Adipocyte (in vitro differentiated cells): ENCODE measurements at regions not wholly inside any gene's neighbourhood (a gene's known extent, or its start where the extent isn't known, plus 50 kb on each side); places are given as distances from the start of the nearest gene placed in this dataset.
"Not testable (repeated sequence)": the region's sequence is repeated elsewhere in the genome, so short reads cannot be mapped to it uniquely, and the experiment has no call there.

Experiments used
- DNase-seq: peaks from one replicate; pipeline ENCODE4 v3.0.0-alpha.2; 2015; ENCODE audit warnings: low read depth
- H3K27me3 ChIP-seq: replicated peaks from 2 replicates; pipeline ENCODE4 v1.7.0; 2013; ENCODE audit warnings: mild to moderate bottlenecking, low read length, moderate library complexity; ENCODE audit not compliant: control insufficient read depth, insufficient read depth
- H3K36me3 ChIP-seq: 2 replicates; pipeline ENCODE4 v1.7.0; 2013; ENCODE audit warnings: low read length, mild to moderate bottlenecking, moderate library complexity; ENCODE audit not compliant: control insufficient read depth, insufficient read depth, severe bottlenecking
- H3K4me1 ChIP-seq: 2 replicates; pipeline ENCODE4 v1.7.0; 2013; ENCODE audit warnings: mild to moderate bottlenecking, low read length, moderate library complexity; ENCODE audit not compliant: control insufficient read depth, insufficient read depth
- H3K4me3 ChIP-seq: 2 replicates; pipeline ENCODE4 v1.7.0; 2013; ENCODE audit warnings: mild to moderate bottlenecking, low read length, moderate library complexity
- H3K9ac ChIP-seq: 2 replicates; pipeline ENCODE4 v1.7.0; 2013; ENCODE audit warnings: mild to moderate bottlenecking, low read length, moderate library complexity
- H3K9me3 ChIP-seq: 2 replicates; pipeline ENCODE4 v1.7.0; 2013; ENCODE audit warnings: mild to moderate bottlenecking, low read length, moderate library complexity; ENCODE audit not compliant: control insufficient read depth

GRCh38 chr4:158452116-158452515 is 69.6 kb upstream of the RXFP1 start:
- H3K9me3 ChIP-seq, DNase-seq, H3K4me1 ChIP-seq, H3K27me3 ChIP-seq, H3K36me3 ChIP-seq, H3K9ac ChIP-seq, H3K4me3 ChIP-seq: not testable (repeated sequence)

- H3K4me3 ChIP-seq = no peak overlapping the region
- H3K36me3 ChIP-seq = no peaks in the 10 kb centered on the region
- H3K9me3 ChIP-seq = peaks cover 2% of the 10 kb centered on the region
- no peak for DNase-seq
- H3K4me1 ChIP-seq = peaks cover 17% of the 10 kb centered on the region
- H3K9ac ChIP-seq = no peak overlapping the region
- no peaks in the 10 kb centered on the region for H3K27me3 ChIP-seq
Observed at GRCh38 chr4:158458271-158458895, 63.3 kb upstream of the RXFP1 start.

- Histone ChIP-seq H3K27me3 (no peaks in the 10 kb centered on the region), H3K4me3 (no peak overlapping the region), H3K4me1 (peaks cover 17% of the 10 kb centered on the region), H3K9ac (no peak overlapping the region), H3K36me3 (no peaks in the 10 kb centered on the region), H3K9me3 (peaks cover 2% of the 10 kb centered on the region)
- DNase-seq = no peak
Observed at GRCh38 chr4:158459085-158459820, 62.4 kb upstream of the RXFP1 start.

- Histone ChIP-seq H3K9ac (no peak overlapping the region), H3K4me3 (no peak overlapping the region), H3K9me3 (peaks cover 2% of the 10 kb centered on the region), H3K4me1 (peaks cover 17% of the 10 kb centered on the region), H3K36me3 (no peaks in the 10 kb centered on the region), H3K27me3 (no peaks in the 10 kb centered on the region)
- DNase-seq = no peak
Observed at GRCh38 chr4:158461336-158461735, 60.3 kb upstream of the RXFP1 start.

GRCh38 chr4:158462611-158463010 is 59.1 kb upstream of the RXFP1 start:
- DNase-seq = no peak

More at GRCh38 chr4:158462611-158463010, 59.1 kb upstream of the RXFP1 start:
- no peak overlapping the region for H3K9ac ChIP-seq
- no peaks in the 10 kb centered on the region for H3K9me3 ChIP-seq
- H3K4me3 ChIP-seq = no peak overlapping the region
- peaks cover 17% of the 10 kb centered on the region for H3K4me1 ChIP-seq
- no peaks in the 10 kb centered on the region for H3K36me3 ChIP-seq
- no peaks in the 10 kb centered on the region for H3K27me3 ChIP-seq
